HEK293T (cell line): ENCODE measurements at regions not wholly inside any gene's neighbourhood (a gene's known extent, or its start where the extent isn't known, plus 50 kb on each side); places are given as distances from the start of the nearest gene placed in this dataset.

Source experiments
- CTCF ChIA-PET: fragments of 350-600 bp; formaldehyde crosslinking; extraction: SDS; loops from one replicate; lab custom pipeline; 2021; ENCODE audit warnings: antibody characterized with exemption, inconsistent platforms; lab: Yijun Ruan, JAX
- POLR2A ChIA-PET: fragments of 350-600 bp; formaldehyde crosslinking; extraction: SDS; loops from one replicate; lab custom pipeline; 2020; ENCODE audit warnings: antibody characterized with exemption, inconsistent platforms; lab: Yijun Ruan, JAX
- DNase-seq: peaks from one replicate; pipeline ENCODE4 v3.0.0; 2012; ENCODE audit warnings: mixed read lengths; ENCODE audit errors: extremely low spot score
- ARNT ChIP-seq: fragments of 450-650 bp; IDR thresholded peaks from 2 replicates; pipeline ENCODE4 v1.6.1; 2017; ENCODE audit warnings: mild to moderate bottlenecking
- BHLHE40 ChIP-seq: fragments of 450-650 bp; IDR thresholded peaks from 2 replicates; pipeline ENCODE4 v1.6.1; 2016; ENCODE audit warnings: mild to moderate bottlenecking, moderate library complexity, borderline replicate concordance
- CTBP1 ChIP-seq: fragments of 450-650 bp; IDR thresholded peaks from 2 replicates; pipeline ENCODE4 v1.6.1; 2016; ENCODE audit warnings: borderline replicate concordance
- ELF4 ChIP-seq: fragments of 450-650 bp; IDR thresholded peaks from 2 replicates; pipeline ENCODE4 v1.6.1; 2017; ENCODE audit warnings: antibody characterized with exemption
- FOXA1 ChIP-seq: fragments of 450-650 bp; IDR thresholded peaks from 2 replicates; pipeline ENCODE4 v1.6.1; 2016; ENCODE audit warnings: mild to moderate bottlenecking
- FOXK2 ChIP-seq: fragments of 450-650 bp; IDR thresholded peaks from 2 replicates; pipeline ENCODE4 v1.6.1; 2016; ENCODE audit warnings: mild to moderate bottlenecking
- FOXM1 ChIP-seq: fragments of 450-650 bp; IDR thresholded peaks from 2 replicates; pipeline ENCODE4 v1.6.1; 2017; ENCODE audit warnings: mild to moderate bottlenecking, borderline replicate concordance
- HDGF ChIP-seq: fragments of 450-650 bp; IDR thresholded peaks from 2 replicates; pipeline ENCODE4 v1.6.1; 2017; ENCODE audit warnings: antibody characterized with exemption, borderline replicate concordance
- L3MBTL2 ChIP-seq: fragments of 450-650 bp; conservative IDR thresholded peaks from 2 replicates; pipeline ENCODE4 v1.6.1; 2016; ENCODE audit warnings: mild to moderate bottlenecking
- LEF1 ChIP-seq: fragments of 450-650 bp; IDR thresholded peaks from 2 replicates; pipeline ENCODE4 v1.6.1; 2017; ENCODE audit warnings: mild to moderate bottlenecking, borderline replicate concordance
- NFRKB ChIP-seq: fragments of 450-650 bp; IDR thresholded peaks from 2 replicates; pipeline ENCODE4 v1.6.1; 2016; ENCODE audit warnings: mild to moderate bottlenecking, moderate library complexity
- PKNOX1 ChIP-seq: fragments of 450-650 bp; IDR thresholded peaks from 2 replicates; pipeline ENCODE4 v1.6.1; 2016
- SP1 ChIP-seq: fragments of 450-650 bp; IDR thresholded peaks from 2 replicates; pipeline ENCODE4 v1.6.1; 2017
- SUZ12 ChIP-seq: fragments of 450-650 bp; IDR thresholded peaks from 2 replicates; pipeline ENCODE4 v1.6.1; 2016; ENCODE audit warnings: mild to moderate bottlenecking
- TARDBP ChIP-seq: fragments of 450-650 bp; IDR thresholded peaks from 2 replicates; pipeline ENCODE4 v1.6.1; 2016
- ZNF384 ChIP-seq: fragments of 450-650 bp; IDR thresholded peaks from 2 replicates; pipeline ENCODE4 v1.6.1; 2016

- no peak for DNase-seq
- POLR2A ChIA-PET: no interaction called here
- TF ChIP-seq CTBP1 (no peak), FOXM1 (no peak), PKNOX1 (no peak), SP1 (no peak), TARDBP (no peak), LEF1 (no peak), NFRKB (no peak), SUZ12 (no peak), ELF4 (no peak), FOXK2 (no peak), L3MBTL2 (no peak), ARNT (no peak), FOXA1 (no peak), BHLHE40 (no peak)
- CTCF ChIA-PET: no interaction called here
Measured at GRCh38 chr4:126113058-126113457, 798.3 kb downstream of the FAT4 start.

- TF ChIP-seq FOXM1 (no peak), ELF4 (no peak), HDGF (no peak), FOXA1 (no peak), ARNT (no peak), PKNOX1 (no peak), CTBP1 (no peak), NFRKB (no peak), L3MBTL2 (no peak), BHLHE40 (no peak), SP1 (no peak), ZNF384 (no peak)
- DNase-seq: no peak
- POLR2A ChIA-PET: no interaction called here
- CTCF ChIA-PET: no interaction called here
Measured at GRCh38 chr4:126123611-126124325, 809.0 kb downstream of the FAT4 start.

- TF ChIP-seq SP1 (no peak), L3MBTL2 (no peak), CTBP1 (no peak), ZNF384 (no peak), HDGF (no peak), SUZ12 (no peak), PKNOX1 (no peak), ARNT (no peak), BHLHE40 (no peak), FOXM1 (no peak), FOXA1 (no peak), NFRKB (no peak)
- POLR2A ChIA-PET: no interaction called here
- no peak for DNase-seq
- CTCF ChIA-PET: no interaction called here
Measured at GRCh38 chr4:126124818-126125217, 810.1 kb downstream of the FAT4 start.

- TF ChIP-seq NFRKB (no peak), SP1 (no peak), SUZ12 (no peak)
- no peak for DNase-seq
- CTCF ChIA-PET: no interaction called here
- POLR2A ChIA-PET: no interaction called here
Measured at GRCh38 chr4:126130215-126130614, 815.5 kb downstream of the FAT4 start.

- CTCF ChIA-PET: no interaction called here
- TF ChIP-seq SP1 (no peak), ZNF384 (no peak), HDGF (no peak), LEF1 (no peak), ELF4 (no peak), FOXM1 (no peak), BHLHE40 (no peak), PKNOX1 (no peak), ARNT (no peak), FOXK2 (no peak)
- DNase-seq: no peak
- POLR2A ChIA-PET: no interaction called here
Measured at GRCh38 chr4:126136922-126137781, 822.4 kb downstream of the FAT4 start.
